ENCODE measurements at regions not wholly inside any gene's neighbourhood (a gene's known extent, or its start where the extent isn't known, plus 50 kb on each side); places are given as distances from the start of the nearest gene placed in this dataset.

GRCh38 chr10:131829156-131829930 is 71.5 kb upstream of the PPP2R2D start:
- TF ChIP-seq NFE2 (CRISPR knock-in tag; IDR thresholded peaks at IDR 0.05) (no peak), MAFK (conservative IDR thresholded peaks at IDR 0.05 in 1 of 2, IDR thresholded peaks at IDR 0.05 in 1 of 2; ENCODE audit: low read length in 2 of 2) (no peak), NONO (IDR thresholded peaks at IDR 0.05) (no peak), NONO (CRISPR knock-in tag; conservative IDR thresholded peaks at IDR 0.05) (no peak), POLR2AphosphoS5 (IDR thresholded peaks at IDR 0.05; ENCODE audit: low read depth, low read length) (no peak), MYNN (CRISPR knock-in tag; IDR thresholded peaks at IDR 0.05; ENCODE audit: low read depth) (no peak)
